Tibial nerve (tissue), 3 donors: ENCODE measurements at regions not wholly inside any gene's neighbourhood (a gene's known extent, or its start where the extent isn't known, plus 50 kb on each side); places are given as distances from the start of the nearest gene placed in this dataset.

Experiments used
- POLR2A ChIP-seq, 2 donors: fragments of 450-650 bp; IDR thresholded peaks; one replicate each; pipeline ENCODE4 v1.6.1; 2017; ENCODE audit warnings: antibody characterized with exemption in 2 of 2, mild to moderate bottlenecking in 2 of 2, moderate library complexity in 2 of 2
- TF ChIP-seq, protein P1 (sequence below), 5 experiments: fragments of 200-600 bp in 3 of 5; fragments of 450-650 bp in 2 of 5; sonication (generic) in 3 of 5; IDR thresholded peaks; one replicate each; pipeline ENCODE4 v1.5.1; 2016 to 2019; ENCODE audit warnings: antibody characterized with exemption in 5 of 5, mild to moderate bottlenecking in 3 of 5, moderate library complexity in 2 of 5

DNA sequence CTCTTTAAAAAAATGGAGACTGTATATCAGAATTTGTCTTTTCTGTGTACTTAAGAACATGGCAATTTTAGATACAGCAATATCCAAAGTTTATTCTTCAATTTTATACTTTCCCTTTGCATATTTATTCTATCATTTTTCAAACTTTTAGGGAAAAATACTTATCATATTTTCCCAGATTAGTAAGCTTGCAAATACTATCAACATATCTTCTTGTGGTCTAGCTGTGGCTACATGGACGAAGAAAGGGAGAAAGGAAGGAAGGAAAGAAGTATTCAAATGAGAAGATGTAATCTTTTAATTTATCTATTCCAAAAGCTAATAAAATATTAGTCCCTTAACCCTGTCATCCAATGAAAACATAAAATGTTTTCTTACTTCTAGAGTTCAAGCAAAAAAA lies 797.8 kb upstream of the GALNTL6 start:
- TF ChIP-seq, protein P1, sequence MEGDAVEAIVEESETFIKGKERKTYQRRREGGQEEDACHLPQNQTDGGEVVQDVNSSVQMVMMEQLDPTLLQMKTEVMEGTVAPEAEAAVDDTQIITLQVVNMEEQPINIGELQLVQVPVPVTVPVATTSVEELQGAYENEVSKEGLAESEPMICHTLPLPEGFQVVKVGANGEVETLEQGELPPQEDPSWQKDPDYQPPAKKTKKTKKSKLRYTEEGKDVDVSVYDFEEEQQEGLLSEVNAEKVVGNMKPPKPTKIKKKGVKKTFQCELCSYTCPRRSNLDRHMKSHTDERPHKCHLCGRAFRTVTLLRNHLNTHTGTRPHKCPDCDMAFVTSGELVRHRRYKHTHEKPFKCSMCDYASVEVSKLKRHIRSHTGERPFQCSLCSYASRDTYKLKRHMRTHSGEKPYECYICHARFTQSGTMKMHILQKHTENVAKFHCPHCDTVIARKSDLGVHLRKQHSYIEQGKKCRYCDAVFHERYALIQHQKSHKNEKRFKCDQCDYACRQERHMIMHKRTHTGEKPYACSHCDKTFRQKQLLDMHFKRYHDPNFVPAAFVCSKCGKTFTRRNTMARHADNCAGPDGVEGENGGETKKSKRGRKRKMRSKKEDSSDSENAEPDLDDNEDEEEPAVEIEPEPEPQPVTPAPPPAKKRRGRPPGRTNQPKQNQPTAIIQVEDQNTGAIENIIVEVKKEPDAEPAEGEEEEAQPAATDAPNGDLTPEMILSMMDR (IDR thresholded peaks at IDR 0.05) = no peak
- TF ChIP-seq POLR2A (IDR thresholded peaks at IDR 0.05) = no peak
